GM19397 (cell line): ENCODE measurements at regions not wholly inside any gene's neighbourhood (a gene's known extent, or its start where the extent isn't known, plus 50 kb on each side); places are given as distances from the start of the nearest gene placed in this dataset.
"Not testable (repeated sequence)": the region's sequence is repeated elsewhere in the genome, so short reads cannot be mapped to it uniquely, and the experiment has no call there.

Experiments used
- ATAC-seq: cut with Tn5 transposase; IDR thresholded peaks from one replicate; pipeline ENCODE4 v1.9.1; 2021; ENCODE audit warnings: mild to moderate bottlenecking, moderate library complexity; ENCODE audit not compliant: unreplicated experiment

DNA sequence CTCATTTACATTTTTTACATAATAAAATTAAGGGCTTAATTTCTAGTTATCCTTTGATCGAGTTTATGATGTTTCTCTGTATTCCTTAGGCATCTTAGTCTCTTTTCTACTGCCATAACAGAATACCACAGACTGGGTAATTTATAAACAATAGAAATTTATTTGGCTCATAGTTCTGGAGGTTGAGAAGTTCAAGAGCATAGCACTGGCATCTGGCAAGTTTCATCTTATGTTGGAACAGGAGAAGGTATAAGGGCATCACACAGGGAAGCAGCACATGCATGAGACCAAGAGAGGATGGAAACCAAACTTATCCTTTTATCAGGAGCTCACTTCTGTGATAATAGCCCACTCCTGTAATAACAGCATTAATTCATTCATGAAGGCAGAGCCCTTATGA is 284.9 kb upstream of the COX7C start:
- no peak for ATAC-seq

GRCh38 chr5:86337667-86338460 is 279.9 kb upstream of the COX7C start:
- ATAC-seq = no peak

DNA sequence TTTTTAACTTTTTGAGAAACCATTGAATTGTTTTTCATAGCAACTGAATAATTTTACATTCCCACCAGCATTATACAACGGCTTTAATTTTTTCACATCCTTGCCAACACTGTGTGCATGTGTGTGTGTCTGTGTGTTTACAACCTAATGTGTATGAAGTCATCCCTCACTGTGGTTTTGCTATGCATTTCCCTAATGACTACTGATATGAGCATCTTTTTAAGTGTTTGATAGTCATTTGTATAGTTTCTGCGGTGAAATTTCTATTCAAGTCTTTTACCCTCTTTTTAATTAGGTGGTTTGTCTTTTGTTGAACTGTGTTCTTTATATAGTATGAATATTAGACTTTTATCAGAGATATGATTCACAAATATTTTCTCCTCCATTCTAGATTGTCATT is 263.1 kb upstream of the COX7C start:
- no peak for ATAC-seq

GRCh38 chr5:86360801-86361200 is 256.9 kb upstream of the COX7C start:
- no peak for ATAC-seq

DNA sequence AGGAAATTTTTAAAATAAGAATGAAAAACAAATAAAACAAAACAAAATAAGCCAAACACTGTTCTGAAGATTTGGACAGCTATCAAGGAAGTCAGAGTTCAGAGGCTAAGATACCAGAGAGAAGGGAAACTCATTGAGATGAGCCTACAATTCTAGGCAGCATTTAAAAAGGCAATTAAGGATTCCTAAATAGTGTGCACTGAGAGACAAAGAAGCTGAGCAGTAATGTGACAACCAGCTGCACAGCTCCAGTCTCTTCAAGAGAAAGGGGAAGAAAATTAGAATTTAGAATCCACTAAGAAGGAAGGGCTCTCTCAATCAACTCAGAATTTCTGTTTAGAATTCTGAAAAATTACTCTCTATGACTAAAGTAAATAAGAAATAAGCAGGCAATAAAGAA is 246.7 kb upstream of the COX7C start:
- ATAC-seq = no peak

GRCh38 chr5:86374611-86375010 is 243.1 kb upstream of the COX7C start:
- no peak for ATAC-seq

DNA sequence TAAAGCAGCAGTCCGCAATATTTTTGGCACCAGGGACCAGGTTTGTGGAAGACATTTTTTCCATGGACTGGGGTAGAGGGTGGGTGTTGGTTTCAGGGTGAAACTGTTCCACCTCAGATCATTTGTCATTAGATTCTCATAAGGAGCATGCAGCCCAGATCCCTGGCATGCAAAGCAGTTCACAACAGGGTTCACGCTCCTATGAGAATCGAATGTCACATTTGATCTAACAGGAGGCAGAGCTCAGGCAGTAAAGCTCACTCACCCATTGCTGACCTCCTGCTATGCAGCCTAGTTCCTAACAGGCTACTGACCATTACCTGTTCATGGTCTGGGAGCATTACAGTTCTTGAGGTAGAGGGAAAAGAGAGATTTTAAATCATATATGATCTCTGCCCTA is 241.5 kb upstream of the COX7C start:
- no peak for ATAC-seq

DNA sequence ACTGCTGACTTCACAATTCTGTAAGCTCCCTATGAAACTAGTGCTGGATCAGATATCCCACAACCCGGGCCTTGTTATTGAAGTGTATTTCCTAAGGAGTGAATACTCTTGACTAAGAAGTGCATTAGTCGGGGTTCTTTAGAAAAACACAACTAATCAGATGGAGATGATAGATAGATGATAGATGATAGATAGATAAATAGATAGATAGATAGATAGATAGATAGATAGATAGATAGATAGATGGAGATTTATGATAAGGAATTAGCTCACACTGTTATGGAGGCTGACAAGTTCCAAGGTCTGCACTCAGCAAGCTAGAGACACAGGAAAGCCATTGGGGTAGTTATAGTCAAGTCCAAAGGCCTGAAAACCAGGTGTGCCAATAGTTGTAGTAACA is 214.6 kb upstream of the COX7C start:
- no peak for ATAC-seq

GRCh38 chr5:86404256-86404655 is 213.5 kb upstream of the COX7C start:
- no peak for ATAC-seq

- ATAC-seq = no peak
Measured at GRCh38 chr5:86407711-86408110, 210.0 kb upstream of the COX7C start.

- no peak for ATAC-seq
Measured at GRCh38 chr5:86411596-86411995, 206.1 kb upstream of the COX7C start.

DNA sequence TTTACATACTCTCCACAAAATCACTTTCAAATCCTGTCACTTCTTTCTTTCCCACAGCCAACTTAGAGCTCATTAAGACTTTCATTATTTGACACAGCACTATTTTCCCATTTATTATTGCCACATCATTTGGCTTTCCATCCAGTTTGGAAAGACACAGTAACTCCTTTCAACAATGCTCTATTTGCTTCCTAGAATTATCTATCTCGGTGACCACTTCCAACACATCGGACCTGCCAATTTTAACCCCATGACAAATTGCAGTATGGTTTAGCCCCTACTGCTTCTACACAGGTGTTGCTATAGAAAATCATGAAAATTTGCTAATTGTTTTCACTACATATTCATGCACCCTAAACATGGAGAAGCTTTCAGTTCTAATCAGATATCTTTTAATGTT is 190.6 kb upstream of the COX7C start:
- ATAC-seq = no peak

DNA sequence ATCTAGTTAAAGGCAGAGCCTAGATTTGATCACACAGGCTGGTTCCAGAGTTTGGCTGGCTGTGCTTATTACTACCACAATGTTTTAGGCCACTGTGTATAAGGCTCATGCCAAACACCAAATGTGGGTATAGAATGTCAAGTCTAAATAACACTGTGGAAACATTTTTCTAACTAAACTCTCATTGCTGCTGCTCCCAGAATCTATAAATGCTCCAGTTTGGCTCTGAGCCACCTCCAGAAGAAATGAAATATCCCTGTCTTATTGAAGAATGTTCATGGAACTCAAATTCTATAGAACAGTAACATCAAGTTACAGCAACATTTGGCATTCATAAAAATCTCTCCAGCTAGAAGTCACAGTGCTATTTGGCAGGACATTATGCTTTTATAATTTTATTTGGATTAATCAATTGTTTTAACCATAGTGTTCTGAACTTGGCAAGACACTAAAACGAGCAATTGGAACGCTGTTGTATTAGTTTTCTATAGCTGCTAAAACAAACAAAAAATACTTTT is 178.1 kb upstream of the COX7C start:
- no peak for ATAC-seq

DNA sequence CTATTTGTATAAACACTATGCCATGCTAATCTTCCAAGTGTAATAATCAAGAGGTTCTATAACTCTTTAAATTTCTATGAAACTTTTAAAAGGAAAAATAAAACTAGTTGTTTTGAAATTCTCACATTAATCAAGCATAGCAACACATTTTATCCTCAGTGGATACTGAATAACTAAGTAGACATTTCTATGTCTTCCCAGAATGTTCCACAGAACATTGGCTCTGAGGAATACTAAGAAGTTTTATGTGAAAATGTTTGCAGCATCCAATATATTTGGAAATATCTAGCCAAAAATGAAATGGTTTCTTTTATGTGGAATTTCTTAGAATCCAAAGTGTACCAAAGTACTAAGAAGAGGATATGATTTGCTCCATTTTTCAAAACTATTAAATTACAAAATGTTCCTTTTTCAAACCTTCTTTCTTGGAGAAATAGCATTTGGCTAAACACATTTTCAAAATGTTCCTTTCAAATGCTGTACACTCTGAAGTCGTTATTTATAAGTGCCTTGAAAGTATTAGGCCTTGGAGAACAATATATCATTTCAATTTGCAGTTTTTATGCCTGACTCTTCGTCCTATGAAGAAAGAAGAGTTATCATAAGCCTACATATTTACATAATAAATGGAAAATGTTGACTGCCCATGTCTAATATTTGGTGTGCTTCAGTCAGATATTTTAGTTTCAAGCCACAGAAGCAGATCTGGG is 175.6 kb upstream of the COX7C start:
- no peak for ATAC-seq

DNA sequence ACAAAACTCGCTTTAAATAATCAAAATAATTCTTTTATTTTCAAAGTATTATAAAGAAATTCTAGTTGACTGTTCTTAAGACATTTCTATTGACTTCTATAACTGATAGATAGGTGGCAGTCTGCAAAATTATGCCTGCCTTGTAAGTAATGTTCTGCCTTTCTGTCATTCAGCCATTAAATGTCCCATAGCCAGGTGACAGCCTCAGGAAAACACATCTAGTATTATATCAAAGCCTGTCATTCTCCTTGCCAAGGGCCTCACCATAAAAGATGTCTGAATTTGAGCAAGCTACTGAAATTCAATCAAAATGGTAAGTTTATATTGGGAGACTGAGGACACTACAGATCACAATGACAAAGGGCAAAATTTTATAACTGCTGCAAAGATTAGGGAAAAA is 170.4 kb upstream of the COX7C start:
- ATAC-seq = no peak

- no peak for ATAC-seq
Measured at GRCh38 chr5:86452251-86452650, 165.5 kb upstream of the COX7C start.

- ATAC-seq = no peak
Measured at GRCh38 chr5:86460519-86460918, 157.2 kb upstream of the COX7C start.

DNA sequence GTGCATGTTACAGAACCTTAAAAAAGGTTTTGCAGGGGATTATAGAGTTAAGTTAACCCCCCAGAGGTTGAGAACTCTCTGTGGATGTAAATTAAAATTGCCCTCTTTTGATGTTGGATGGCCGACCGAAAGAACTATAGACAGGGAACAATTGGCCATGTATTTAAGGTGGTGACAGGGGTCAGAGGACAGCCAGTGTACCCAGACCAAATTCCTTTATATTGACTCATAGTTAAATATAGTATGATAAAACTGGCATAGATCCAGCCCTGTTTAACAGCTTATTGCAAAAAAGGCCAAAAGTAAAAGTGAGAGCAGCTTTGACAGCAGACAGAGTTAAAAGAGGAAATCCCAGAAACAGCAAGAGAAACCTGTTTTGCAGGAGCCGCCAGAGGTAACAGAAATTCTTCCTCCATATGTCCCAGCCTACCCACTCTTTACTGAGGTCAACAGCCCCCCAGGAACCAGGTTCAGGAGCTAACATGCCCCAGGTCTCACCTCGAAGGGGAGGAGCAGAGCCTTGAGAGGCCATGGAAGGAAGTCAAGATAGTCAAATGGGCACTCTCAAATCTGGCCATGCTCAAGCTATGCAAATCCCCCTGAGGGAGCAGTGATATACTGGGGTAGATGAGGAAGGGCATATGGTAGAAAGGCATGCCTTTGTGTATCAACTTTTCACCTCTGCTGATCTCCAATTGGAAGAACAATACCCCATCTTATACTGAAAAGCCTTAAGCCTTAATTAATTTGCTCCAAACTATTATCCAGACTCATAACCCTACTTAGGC is 156.4 kb upstream of the COX7C start:
- no peak for ATAC-seq

GRCh38 chr5:86463339-86463738 is 154.4 kb upstream of the COX7C start:
- no peak for ATAC-seq

GRCh38 chr5:86465052-86465838 is 152.5 kb upstream of the COX7C start:
- ATAC-seq = no peak

DNA sequence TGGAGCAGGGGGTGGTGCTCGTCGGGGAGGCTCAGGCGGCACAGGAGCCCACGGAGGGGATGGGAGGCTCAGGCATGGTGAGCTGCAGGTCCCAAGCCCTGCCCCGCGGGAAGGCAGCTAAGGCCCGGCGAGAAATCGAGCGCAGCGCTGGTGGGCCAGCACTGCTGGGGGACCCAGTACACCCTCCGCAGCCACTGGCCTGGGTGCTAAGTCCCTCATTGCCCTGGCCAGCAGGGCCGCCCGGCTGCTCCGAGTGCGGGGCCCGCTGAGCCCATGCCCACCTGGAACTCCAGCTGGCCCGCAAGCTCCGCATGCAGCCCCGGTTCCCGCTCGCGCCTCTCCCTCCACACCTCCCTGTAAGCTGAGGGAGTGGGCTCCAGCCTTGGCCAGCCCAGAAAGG is 151.0 kb upstream of the COX7C start:
- ATAC-seq = not testable (repeated sequence)
